NCI-H1105 treated with DMSO at 0.1 percent for 48 hours (cell line): ENCODE measurements at regions not wholly inside any gene's neighbourhood (a gene's known extent, or its start where the extent isn't known, plus 50 kb on each side); places are given as distances from the start of the nearest gene placed in this dataset.

ENCODE experiments used
- DNase-seq: peaks from one replicate; lab custom pipeline; 2025; lab: John Stamatoyannopoulos, UW

DNA sequence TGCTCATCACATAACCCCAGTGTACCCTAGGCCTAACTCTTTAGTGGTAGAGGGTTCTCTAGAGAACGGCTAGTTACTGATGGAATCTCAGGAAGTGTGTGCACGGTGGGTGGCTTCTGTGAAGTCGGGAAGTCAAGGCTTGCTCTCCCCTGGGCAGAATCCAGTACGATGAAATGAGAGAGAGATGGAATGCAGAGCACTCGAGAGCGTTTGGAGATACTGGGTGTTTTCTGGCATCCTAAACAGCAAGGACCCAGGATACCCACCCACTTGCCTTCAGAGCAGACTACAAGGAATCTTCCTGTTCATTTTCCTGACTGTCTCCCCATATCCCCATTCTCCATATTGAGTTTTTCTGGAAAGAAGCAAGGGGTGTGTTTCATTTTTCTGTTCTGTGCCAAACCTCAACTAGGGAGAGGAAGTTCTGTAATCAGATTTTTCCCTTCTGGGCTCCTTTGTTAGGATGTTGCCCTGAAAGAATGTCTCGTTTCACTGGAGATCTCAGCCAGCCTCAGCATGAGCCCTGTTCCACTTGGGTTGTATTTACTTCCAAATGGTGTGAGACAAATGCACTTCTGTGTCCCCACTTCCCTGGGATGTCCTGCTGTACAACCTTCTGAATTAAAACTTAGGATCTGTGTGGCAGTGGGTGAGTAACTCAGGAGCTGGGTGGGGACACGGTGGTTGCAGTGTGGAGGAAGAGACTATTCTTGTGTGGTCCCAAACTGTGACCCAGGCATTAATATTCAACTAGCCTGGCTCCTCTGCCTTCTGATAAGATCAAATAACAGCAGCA, 108.9 kb upstream of the SPRY4 start:
- no peak for DNase-seq

DNA sequence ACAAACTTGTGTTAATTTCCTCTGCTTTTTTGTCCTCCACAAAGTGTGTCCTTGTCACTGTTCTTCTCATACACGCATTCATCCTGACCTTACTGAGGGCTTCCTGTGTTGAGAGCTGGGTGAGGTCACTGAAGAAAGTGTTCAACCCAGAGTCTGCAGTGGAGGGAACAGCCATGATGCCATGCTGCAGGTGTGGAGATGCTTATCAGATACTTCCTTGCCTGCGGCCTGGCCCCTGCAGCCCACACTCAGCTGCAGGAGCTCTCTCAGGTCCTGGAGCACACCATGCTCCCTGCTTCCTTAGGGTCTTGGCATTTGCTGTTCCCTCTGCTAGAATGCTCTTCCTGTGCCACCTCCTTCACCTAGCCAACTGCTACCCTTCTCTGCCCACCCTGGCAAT, 108.1 kb upstream of the SPRY4 start:
- DNase-seq: no peak

DNA sequence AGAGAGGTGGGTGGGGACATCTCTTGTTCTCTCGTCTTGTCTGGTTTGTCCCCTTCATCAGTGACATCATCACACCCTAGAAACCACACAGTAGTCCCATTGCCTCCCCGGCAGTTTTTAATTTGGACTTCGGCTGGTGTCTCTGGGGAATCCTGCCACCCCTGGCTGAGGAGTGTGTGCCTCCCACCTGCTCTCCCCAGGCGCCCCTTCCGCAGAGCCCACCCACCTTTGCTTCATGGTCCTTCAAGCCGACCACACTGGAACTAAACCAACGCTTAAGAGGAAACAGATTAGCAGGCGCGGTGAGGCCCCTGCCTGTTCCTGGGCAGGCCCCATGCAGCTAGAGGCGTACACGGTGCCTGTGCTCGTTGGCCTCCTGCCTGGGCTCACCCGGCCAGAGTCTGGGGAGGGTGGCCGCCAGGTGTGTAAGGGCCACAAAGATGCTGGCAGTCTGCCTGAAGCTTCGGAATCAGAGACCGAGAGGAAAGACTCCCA, 107.6 kb upstream of the SPRY4 start:
- peak; percentile 68 for DNase-seq

DNA sequence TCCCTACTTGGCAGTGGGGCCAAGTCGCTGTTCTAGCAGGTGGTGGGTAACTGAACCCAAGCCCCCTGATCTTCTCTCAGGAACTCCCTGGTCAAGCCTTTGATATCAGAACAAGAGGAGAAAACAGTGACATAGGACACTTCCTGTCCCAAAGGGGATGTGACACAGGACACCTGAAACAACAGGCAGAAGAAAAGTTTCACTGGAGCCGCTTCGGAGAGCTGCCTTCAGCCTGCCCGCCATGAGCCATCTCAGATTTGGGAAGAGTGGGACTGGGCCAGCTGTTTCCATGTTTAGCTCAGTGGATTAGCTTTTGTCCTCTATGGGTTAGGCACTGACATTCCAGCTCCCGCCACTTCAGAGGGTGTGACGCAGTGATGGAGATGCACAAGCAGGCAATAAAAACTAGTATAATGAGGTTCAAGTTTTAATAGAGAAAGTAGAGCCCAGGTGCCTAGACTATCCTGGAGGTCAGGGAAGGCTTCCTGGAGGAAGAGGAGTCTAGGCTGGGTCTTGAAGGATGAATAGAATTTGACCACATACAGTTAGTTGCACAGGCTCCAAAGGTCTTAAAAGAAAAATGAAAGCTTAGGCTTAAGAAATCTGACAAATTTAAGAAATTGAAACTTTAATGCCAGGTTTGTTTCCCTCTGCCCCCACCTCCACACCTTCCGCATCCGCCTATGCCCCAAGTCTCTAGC, 104.1 kb upstream of the SPRY4 start:
- no peak for DNase-seq

DNA sequence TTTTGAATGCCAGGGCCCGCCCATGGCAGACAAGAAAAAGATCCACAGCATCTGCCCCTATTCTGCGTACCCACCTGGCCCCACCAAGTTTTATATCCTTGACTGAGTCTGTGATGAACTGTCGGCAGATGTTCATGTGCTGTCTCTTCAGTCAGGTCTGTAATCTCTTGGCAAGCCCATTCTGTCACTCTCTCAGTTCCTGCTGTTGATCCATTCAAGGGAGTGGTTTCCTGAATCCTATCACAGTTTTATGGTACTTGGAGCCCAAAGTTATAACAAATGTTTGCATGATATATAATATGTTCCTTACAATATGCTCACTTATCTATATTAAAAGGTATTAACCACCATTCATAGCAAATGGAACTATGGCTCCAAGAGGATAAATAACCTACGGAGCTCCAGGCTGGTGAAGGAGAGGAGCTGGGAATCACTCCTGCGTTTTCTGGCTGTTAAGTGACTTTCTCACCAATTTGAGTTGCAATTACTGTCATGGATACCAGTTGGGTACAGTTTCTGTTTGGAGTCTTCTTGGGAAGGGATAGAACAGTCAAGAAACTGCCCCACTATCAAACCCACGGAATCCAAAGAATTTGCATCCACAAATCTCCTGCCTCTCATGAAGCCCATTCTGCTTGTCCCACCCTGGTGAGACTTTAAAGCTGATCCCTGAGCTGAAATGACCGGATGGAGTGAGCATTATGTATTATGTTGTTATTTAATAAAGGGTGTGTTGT, 103.4 kb upstream of the SPRY4 start:
- no peak for DNase-seq

DNA sequence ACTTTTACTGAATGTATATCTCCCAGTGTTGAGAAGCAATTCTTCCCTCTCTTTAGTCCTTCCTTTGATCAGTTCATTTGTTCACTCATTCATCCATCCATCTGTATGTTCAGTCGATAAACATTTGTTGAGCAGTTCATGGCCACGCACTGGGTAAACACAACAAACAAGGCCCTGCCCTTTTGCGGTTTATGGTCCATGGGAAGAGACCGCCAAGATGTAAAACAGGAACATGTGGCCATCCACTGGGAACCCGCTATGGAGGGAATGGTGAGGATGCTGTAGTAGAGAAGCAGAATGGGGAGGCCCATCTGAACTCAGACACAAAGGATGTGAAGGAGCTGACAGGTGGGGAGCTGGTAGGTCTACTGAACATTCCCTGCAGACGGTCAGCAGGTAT, 102.7 kb upstream of the SPRY4 start:
- DNase-seq: no peak

DNA sequence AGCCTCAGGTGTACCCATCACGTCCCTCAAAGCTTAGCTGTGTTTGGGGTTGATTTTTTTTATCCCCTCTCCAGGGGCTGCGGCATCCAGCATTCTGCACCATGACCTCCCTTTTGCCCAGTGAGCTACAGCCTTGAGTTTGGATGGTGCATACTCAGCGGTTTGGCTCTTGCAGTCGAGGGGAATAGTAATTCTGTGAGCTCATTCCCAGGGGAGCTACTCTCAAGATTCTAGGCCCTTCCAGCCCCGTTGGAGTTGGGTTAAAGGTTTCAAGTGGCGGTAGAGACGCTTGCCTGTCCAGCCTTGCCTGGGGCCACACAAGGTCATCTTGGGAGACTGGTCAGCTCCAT, 102.2 kb upstream of the SPRY4 start:
- no peak for DNase-seq

DNA sequence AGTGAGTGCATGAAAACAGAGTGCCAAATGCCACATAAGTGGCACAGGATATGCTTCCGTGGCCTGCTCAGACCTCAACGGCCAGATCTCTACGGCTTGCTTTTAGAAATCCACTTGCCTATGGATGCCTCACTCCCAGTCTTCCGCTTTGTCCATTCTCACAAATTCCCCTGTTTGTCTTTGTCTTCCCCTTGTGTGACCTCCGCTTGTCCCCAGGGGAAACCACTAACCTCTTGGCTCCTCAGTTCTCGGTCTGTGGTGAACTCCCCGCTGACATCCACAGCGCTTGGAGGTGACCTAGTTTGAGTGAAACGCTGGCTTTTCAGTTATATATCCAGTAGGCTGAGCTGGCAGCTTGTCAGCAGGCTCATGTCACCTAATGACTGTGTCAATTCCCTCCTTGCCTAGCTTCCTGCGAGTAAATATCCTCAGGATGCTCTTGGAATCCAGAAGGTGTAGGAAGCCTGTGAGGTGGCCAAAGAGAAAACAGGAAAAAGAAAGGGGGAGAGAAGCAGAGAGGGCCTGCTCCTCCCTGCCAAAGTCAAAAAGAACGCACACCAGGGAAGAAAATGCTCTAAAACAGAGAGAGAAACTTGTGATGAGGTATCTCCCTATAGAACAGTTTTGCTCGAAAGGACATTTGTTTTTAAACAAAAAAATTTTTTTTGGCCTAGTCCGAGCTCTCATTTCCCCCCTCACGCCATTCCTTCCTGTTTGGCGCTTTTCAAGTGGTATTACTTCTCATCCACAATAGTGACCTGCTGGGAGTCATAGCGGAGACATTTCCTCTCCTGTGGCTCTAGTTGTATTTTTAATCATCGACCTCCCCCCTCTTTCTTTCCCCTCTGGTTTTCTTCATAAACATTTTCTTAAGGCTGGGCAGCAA, 101.6 kb upstream of the SPRY4 start:
- DNase-seq: no peak

DNA sequence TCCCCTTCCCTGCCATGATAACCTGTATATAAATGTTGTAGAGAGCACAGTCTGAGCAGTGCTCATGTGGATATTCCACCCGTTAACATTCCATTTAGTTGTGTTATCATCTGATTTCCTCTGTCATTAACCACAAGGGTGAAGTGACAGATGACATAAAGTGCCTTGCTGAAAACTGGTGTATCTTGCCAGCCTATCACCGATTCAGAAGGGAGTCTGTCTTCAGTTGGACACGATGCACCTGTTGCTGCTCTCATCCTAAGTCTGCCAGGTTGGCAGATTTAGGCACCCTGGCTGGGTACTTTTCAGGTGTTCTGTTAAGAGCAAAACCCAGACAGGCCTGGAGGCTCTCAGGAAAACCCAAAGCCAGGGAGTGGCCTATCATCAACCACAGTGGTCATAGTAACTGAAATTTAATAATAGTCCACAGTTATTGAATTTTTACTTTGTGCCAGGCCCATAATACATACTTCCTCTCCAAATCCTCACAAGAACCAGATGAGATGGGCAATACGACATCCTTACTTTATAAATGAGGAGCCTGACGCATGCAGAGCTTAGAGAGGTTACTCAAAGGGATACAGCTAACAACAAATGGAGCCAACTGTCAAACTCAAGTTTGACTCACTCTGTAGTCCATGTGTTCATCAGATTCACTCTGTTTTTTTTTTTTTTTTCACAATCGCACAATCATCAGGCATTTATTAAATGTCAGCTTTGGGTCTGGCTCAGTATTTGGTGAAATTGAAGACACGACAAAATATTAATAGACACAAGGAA, 100.7 kb upstream of the SPRY4 start:
- DNase-seq: no peak

DNA sequence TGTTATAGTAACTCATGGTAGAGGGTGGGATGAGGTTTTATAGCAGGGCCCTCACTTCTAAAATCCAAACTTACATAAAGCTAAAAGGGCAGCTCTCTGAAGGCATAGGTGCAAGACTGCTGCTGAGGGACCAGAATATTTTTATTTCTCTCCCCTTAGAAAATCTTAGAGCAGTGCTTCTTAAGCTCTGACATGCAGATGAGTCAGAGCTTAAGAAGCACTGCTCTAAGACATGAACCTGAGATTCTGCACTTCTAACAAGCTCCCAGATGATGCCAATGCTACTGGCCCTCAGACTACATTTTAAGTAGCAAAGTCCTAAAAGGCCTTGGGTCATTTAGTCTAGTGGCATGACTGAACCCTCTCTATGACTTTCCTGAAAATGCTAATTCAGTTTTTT, 97.6 kb upstream of the SPRY4 start:
- DNase-seq: no peak

DNA sequence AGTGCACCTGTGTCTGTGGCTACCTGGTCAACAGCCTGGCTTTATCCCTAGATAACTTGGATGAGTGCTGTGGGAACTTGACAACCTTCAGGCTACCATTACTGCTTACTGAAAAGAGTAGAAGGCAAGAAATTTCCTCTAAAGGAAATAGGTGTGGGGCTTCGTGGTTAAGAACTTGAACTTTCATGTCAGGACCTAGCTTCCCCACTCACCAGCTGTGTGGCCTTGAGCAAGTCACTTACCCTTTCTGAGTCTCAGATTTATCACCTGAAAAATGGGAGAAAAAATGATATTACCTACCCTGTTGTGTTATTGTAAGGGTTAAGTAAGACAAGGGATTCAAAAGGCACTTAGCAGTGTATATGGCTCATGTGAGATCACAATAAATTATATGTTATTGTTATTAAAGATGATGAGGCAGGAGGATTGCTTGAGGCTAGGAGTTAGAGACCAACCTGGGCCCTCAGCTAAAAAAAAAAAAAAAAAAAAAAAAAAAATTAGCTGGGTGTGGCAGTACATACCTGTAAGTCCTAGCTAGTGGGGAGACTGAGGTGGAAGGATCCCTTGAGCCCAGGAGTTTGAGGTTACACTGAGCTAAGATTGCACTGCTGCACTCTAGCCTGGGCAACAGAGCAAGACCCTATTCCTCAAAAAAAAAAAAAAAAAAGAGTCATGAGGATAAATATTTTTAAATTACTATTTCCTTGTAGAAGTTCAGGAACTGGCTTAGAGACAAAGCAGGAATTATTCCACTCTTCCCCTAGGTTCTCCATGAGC, 97.0 kb upstream of the SPRY4 start:
- DNase-seq: no peak

DNA sequence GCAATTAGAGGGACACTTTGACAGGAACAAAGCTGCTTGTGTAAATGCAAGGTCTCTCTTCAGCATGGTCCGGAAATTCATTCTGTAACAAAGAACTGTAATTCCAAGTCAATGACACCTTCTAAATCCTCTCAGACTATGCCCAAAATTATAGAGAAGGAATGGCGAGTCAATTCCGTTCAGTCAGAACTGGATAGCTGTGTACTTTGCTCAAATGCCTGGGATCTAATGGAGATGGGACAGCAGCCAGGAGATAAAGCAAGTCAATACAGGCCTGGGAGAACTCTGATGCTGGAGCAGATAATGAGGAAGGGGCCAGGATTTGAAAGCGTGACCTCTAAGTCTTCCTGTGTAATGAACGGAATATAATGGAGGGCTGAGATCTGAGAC, 96.4 kb upstream of the SPRY4 start:
- peak; percentile 15 for DNase-seq

DNA sequence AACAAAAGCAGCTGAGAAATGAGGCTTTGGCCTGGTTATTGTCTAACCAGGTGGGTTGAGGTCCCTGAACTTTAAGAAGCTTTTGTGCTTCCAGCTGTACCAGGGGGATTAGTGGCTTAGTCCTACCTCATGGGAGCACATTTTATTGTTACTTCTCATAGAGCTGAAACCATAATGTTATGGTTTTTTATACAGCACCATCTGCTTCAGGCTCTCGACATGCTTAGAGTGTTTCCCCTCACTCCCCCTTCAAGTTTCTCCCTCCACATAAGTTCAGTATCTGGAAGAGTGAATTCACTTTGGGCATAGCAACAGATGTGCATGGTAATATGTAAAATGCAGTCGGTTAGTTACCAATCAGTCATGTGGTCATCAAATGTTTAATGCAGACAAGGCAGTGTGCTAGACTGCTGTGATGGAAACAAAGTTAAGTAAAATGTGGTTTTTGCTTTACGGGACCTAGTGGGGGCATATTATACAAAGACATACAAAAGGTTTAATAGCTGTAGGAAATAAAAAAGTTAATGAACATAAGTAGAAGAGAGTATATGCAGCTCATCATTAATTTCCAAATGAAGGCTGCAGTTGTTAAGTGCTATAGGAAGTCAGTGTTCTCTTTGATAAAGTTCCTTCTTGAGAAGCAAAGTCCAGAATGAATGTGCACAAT, 95.9 kb upstream of the SPRY4 start:
- no peak for DNase-seq

DNA sequence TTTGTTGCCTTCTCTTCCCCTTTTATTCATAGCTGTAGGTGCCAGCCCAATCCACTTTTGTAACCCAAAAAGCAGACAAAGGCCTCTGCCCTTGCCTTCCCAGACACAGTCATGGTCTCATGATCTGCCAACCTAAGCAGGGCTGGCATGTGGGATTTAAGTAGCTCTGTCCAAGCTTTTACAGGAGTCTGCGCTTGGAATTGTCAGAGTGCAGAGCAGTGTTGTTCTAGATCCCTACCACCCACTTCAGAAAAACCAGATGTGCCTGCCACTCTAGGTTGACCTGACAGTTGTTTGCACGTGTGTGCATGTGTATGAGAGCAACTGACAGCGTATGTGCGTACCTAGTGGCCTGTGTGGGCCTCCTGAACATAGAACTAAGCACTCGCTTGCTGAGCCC, 87.8 kb upstream of the SPRY4 start:
- no peak for DNase-seq

DNA sequence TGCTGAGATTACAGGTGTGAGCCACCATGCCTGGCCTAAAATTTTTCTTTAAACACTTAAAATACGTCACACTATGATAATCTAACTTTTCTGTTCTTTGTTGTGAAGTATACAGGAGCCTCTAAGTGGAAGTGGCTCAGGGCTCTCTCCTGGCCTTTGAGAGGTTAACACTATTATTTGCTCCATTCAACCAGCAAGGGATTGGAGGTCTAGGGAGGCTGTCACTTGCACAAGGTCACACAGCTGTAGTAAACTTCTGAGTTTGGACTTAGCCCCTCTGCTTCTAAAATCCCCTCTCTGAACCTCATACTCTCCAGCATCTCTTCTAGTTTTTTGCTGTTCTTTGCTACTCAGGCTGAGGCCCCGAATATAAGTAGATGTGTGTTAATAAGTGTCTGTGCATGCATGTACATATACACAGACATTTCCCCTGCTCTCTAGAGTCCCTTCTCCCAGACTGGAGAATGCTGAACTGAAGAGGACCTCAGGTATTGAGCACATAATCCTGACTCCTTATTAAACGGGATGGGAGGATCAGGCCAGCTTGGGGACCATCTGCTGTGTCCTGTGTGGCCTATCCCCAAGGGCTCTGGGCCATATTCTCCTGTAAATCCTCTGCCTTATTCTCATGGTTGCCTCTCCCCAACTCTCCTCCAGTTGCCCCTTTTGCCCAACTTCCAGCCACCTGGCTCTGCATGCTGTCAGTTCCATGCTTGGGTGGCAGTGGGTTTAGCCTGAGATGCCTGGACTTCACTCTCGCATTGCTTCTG, 87.0 kb upstream of the SPRY4 start:
- DNase-seq: no peak

DNA sequence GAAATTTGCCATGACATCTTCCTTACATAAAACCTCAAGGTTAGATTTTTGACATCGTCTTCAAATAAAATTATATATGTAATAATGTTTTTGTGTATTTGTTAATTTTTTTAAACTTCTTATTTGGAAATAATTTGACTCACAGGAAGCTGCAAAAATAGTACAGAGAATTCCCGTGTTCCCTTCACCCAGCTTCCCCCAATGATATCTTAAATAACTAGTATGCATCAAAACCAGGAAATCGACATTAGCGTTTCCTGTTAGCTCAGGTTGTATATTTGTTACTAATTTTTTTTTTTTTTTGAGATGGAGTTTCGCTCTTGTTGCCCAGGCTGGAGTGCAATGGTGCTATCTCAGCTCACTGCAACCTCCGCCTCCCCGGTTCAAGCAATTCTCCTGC, 86.3 kb upstream of the SPRY4 start:
- DNase-seq: no peak

DNA sequence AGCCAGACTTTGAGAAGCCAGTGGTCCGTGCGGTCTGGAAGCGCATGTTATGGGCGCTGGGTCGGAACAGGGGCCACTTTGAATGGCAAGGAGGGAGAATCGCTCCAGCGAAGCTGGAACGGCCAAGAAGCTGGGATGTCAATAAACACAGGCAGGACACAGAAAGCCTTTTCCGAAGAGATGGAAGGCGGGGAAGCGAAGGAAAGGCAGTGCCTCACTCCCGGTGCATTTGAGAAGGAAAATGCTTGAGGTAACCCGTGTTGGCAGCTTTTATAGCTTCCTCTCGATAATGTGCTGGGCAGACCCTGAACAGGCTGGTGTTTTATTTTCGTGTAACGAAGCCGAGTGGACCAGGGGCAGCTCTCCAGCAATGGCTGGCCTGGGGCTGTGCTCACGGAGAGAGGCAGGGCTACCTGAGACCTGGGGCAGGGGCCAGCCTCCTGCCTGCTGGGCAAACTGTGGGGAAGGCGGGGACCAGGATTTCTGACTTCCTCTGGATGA, 84.2 kb upstream of the SPRY4 start:
- no peak for DNase-seq

DNA sequence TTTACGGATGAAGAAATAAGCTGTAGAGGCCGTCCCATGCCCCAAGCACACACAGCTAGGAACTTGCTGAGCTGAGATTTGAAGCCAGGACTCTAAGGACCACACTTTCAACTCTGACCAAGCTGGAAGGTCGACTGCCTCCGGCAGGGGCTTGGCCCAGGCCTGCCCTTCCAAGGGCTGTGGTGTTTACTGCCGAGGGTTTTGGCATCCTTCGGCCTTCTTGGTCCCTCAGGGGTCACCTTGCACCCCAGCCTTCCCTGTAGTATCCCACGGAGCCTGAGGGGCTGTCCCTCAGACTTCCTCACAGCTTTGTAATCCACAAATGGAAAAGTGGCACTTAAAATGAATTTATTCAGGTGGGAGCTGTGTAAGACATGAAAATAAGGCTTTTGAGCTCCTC, 83.7 kb upstream of the SPRY4 start:
- DNase-seq: no peak
